AG09319 (cell line): ENCODE measurements at regions not wholly inside any gene's neighbourhood (a gene's known extent, or its start where the extent isn't known, plus 50 kb on each side); places are given as distances from the start of the nearest gene placed in this dataset.

Experiments
- DNase-seq: peaks from one replicate; pipeline ENCODE4 v3.0.0-alpha.2; 2010; ENCODE audit warnings: low read depth; ENCODE audit errors: extremely low read depth
- TF ChIP-seq, protein P1 (sequence below): IDR thresholded peaks from 2 replicates; pipeline ENCODE4 v1.5.1; 2011; ENCODE audit warnings: low read depth, mild to moderate bottlenecking, inconsistent platforms, low read length, moderate library complexity

DNA sequence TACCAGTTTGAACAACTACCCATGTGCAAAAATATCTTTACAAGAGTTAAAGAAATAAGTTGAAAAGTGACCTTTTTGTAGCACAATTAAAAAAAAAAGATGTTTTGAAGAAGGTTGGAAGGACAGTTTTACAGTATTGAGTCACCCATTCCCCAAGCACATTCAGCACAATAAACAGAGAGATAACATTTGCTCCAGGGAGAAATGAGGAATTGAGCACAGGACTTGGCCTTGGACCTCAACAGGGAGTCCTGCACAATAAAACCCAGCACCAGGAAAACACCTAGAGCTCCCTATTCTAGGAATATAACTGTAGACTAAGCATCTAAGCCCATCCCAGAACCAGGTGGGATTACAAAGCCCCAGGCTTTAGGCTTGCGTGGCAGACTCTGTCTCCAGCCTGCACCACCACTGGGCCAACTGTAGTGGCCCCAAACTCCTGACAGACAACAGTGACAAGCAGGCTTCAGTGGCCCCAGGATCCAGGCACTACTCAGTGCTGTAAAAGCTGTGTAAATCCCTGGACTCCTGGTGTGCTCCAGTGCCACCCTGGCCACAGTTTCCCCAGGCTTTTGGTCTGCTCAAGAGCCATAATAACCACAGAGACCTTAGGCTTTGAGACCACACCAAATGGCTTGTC lies 857.2 kb downstream of the SLITRK1 start:
- TF ChIP-seq, protein P1, sequence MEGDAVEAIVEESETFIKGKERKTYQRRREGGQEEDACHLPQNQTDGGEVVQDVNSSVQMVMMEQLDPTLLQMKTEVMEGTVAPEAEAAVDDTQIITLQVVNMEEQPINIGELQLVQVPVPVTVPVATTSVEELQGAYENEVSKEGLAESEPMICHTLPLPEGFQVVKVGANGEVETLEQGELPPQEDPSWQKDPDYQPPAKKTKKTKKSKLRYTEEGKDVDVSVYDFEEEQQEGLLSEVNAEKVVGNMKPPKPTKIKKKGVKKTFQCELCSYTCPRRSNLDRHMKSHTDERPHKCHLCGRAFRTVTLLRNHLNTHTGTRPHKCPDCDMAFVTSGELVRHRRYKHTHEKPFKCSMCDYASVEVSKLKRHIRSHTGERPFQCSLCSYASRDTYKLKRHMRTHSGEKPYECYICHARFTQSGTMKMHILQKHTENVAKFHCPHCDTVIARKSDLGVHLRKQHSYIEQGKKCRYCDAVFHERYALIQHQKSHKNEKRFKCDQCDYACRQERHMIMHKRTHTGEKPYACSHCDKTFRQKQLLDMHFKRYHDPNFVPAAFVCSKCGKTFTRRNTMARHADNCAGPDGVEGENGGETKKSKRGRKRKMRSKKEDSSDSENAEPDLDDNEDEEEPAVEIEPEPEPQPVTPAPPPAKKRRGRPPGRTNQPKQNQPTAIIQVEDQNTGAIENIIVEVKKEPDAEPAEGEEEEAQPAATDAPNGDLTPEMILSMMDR, result no peak
- no peak for DNase-seq

DNA sequence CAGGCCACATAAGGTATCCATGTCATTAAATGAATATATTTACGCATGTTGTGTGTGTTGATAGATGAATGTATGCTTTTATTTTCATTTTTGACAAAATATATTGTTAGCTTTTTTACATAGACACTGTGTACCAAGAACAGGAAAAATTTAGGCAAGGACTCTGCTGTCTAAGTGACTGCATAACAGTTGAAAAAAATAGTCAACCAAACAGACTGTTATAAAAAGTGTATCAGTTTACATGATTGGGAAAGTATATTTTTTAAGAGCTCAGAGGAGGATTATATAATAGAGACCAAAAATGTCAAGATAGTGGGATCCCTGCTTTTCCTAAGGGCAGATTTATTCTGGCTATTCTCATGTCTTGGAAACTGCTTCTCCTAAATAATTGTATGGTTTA lies 858.0 kb downstream of the SLITRK1 start:
- TF ChIP-seq, protein P1, result no peak
- DNase-seq, result no peak

DNA sequence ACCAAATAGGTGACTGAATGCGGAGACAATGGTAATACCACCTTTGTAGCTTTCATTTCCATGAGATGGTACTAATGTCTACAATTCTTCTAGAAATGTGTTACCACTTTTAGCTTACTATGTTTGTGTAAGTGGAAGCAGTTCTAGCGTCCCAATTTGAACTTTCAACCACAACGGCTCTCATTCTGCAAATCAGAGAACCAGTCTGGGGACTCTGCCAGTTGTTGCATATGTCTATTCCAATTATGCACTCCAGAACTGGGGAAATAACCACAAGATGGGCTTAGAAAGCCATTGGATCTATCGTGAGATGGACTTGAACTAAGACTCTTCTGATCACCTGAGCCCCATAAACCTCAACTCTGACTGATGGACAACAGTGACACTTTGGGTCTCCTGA lies 862.3 kb downstream of the SLITRK1 start:
- DNase-seq, result no peak
- TF ChIP-seq, protein P1, result no peak

DNA sequence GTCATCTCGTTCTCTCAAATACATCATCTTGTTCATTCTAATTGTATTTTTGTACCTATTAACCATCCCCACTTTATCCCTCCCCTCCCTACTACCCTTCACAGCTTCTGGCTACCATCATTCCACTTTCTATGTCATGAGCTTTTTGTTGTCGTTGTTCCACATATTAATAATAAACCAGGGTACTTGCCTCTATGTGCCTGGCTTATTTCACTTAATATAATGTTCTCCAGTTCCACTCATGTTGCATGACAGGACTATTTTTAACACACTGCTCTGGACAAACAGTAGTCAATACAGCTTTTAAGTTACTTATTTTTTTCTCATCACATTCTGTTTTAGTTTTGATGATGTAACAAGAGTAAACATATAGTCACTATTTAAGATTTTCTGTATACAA lies 872.3 kb downstream of the SLITRK1 start:
- TF ChIP-seq, protein P1, result no peak
- DNase-seq, result no peak

DNA sequence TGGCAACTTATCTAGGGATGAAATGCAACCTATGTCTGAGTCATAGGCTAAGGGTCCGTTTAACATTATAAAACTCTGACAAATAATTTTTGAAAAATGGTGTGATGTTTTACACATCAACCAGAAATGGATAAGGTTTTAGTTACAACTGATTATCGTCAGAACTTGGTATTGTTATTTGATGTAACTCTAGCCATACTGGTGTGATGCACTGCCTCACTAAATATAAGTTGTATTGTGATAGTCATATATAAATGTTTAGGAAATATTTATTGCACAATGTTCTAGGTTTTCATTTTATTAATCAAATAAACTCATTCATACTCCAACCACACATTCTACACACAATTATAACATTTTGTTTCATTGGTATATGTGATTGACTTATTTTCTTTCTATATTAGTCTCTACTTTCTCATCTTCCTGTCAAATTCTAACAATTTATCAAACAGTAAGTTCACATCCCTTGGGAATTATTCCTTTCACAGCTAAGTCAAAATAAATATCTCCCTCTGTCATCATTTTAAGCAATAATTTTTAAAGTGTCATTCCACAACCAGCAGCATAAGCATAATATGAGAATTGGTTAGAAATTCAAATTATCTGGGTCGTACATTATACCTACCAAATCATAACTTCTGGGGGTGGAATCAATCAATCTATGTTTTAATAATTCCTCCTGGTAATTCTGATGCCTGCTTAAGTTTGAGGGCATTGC lies 873.9 kb downstream of the SLITRK1 start:
- DNase-seq, result no peak
- TF ChIP-seq, protein P1, result no peak

DNA sequence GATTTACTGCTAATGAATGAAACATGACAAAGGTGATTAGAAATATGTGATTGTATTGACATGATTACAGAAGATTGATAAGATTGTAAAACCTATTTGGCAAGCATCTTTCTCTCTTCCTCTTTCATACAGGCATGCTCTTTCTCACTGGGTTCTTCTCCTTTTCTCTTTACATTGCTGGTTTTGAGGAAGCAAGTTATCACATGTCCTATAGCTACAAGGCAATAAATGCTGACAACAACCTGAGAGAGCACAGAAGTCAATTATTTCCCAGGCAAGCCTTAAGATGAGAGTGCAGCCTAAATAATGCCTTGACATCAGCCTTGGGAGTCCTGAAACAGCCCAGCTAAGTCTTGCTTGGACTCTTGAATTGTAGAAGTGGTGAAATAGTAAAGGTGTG lies 875.0 kb downstream of the SLITRK1 start:
- no peak for DNase-seq
- TF ChIP-seq, protein P1, result no peak

DNA sequence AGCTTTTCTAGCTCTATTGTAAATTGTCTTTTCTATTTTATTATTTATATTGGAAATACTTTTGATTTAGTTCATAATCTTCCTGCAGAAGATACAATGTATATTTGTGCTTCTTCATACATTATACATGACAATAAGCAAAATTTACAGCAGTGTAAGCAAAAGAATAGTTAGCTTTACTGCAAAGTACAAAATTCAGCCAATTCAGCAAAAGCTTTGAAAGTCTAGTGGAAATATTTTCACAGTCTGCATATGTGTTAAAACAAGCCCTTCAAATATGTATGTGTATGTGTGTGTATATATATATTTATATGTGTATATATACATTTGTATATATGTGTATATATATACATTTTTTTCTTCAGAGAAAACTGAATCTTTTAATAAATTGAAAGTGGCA lies 879.1 kb downstream of the SLITRK1 start:
- DNase-seq, result no peak
- TF ChIP-seq, protein P1, result no peak
